ENCODE measurements at regions not wholly inside any gene's neighbourhood (a gene's known extent, or its start where the extent isn't known, plus 50 kb on each side); places are given as distances from the start of the nearest gene placed in this dataset.

- TF ChIP-seq POLR2A (IDR thresholded peaks at IDR 0.05) (no peak), CTCF (IDR thresholded peaks at IDR 0.05) (no peak)
Measured at GRCh38 chr6:154623391-154623790, 109.8 kb upstream of the SCAF8 start.
